ENCODE measurements at regions not wholly inside any gene's neighbourhood (a gene's known extent, or its start where the extent isn't known, plus 50 kb on each side); places are given as distances from the start of the nearest gene placed in this dataset.

- TF ChIP-seq CTCF (IDR thresholded peaks at IDR 0.05; ENCODE audit: low read depth, low read length): no peak
- in situ Hi-C loops (cut with HindIII; ENCODE audit: low sequenced_read_pairs): no loop called here
- no peak for DNase-seq (ENCODE audit: low read depth, low spot score)
- H3K4me3 ChIP-seq (ENCODE audit: low read depth, low read length): no peak overlapping the region
Measured at GRCh38 chr21:40923901-40924300, 76.9 kb upstream of the DSCAM start.

GRCh38 chr21:40924641-40925040 lies 77.7 kb upstream of the DSCAM start:
- in situ Hi-C loops (cut with HindIII; ENCODE audit: low sequenced_read_pairs): no loop called here
- no peak overlapping the region for H3K4me3 ChIP-seq (ENCODE audit: low read depth, low read length)
- no peak for DNase-seq (ENCODE audit: low read depth, low spot score)
- TF ChIP-seq CTCF (IDR thresholded peaks at IDR 0.05; ENCODE audit: low read depth, low read length): no peak

GRCh38 chr21:40926238-40926637 lies 79.3 kb upstream of the DSCAM start:
- no peak overlapping the region for H3K4me3 ChIP-seq (ENCODE audit: low read depth, low read length)
- no peak for DNase-seq (ENCODE audit: low read depth, low spot score)
- TF ChIP-seq CTCF (IDR thresholded peaks at IDR 0.05; ENCODE audit: low read depth, low read length): no peak
- in situ Hi-C loops (cut with HindIII; ENCODE audit: low sequenced_read_pairs): no loop called here

GRCh38 chr21:40929833-40930232 lies 82.9 kb upstream of the DSCAM start:
- in situ Hi-C loops (cut with HindIII; ENCODE audit: low sequenced_read_pairs): no loop called here
- no peak for DNase-seq (ENCODE audit: low read depth, low spot score)
- H3K4me3 ChIP-seq (ENCODE audit: low read depth, low read length): no peak overlapping the region
- no peak for TF ChIP-seq CTCF (IDR thresholded peaks at IDR 0.05; ENCODE audit: low read depth, low read length)

GRCh38 chr21:40931197-40931596 lies 84.2 kb upstream of the DSCAM start:
- TF ChIP-seq CTCF (IDR thresholded peaks at IDR 0.05; ENCODE audit: low read depth, low read length): no peak
- DNase-seq (ENCODE audit: low read depth, low spot score): no peak
- no peak overlapping the region for H3K4me3 ChIP-seq (ENCODE audit: low read depth, low read length)
- in situ Hi-C loops (cut with HindIII; ENCODE audit: low sequenced_read_pairs): no loop called here

GRCh38 chr21:40936178-40936577 lies 89.2 kb upstream of the DSCAM start:
- TF ChIP-seq CTCF (IDR thresholded peaks at IDR 0.05; ENCODE audit: low read depth, low read length): no peak
- in situ Hi-C loops (cut with HindIII; ENCODE audit: low sequenced_read_pairs): no loop called here
- DNase-seq (ENCODE audit: low read depth, low spot score): no peak
- H3K4me3 ChIP-seq (ENCODE audit: low read depth, low read length): no peak overlapping the region

GRCh38 chr21:40936771-40937261 lies 89.9 kb upstream of the DSCAM start:
- TF ChIP-seq CTCF (IDR thresholded peaks at IDR 0.05; ENCODE audit: low read depth, low read length): no peak
- no peak overlapping the region for H3K4me3 ChIP-seq (ENCODE audit: low read depth, low read length)
- in situ Hi-C loops (cut with HindIII; ENCODE audit: low sequenced_read_pairs): no loop called here
- DNase-seq (ENCODE audit: low read depth, low spot score): no peak
